NCI-H524 treated with DMSO at 0.1 percent for 48 hours (cell line): ENCODE measurements at regions not wholly inside any gene's neighbourhood (a gene's known extent, or its start where the extent isn't known, plus 50 kb on each side); places are given as distances from the start of the nearest gene placed in this dataset.
"Not testable (repeated sequence)": the region's sequence is repeated elsewhere in the genome, so short reads cannot be mapped to it uniquely, and the experiment has no call there.

Experiments
- DNase-seq: peaks from one replicate; lab custom pipeline; 2025; lab: John Stamatoyannopoulos, UW

DNA sequence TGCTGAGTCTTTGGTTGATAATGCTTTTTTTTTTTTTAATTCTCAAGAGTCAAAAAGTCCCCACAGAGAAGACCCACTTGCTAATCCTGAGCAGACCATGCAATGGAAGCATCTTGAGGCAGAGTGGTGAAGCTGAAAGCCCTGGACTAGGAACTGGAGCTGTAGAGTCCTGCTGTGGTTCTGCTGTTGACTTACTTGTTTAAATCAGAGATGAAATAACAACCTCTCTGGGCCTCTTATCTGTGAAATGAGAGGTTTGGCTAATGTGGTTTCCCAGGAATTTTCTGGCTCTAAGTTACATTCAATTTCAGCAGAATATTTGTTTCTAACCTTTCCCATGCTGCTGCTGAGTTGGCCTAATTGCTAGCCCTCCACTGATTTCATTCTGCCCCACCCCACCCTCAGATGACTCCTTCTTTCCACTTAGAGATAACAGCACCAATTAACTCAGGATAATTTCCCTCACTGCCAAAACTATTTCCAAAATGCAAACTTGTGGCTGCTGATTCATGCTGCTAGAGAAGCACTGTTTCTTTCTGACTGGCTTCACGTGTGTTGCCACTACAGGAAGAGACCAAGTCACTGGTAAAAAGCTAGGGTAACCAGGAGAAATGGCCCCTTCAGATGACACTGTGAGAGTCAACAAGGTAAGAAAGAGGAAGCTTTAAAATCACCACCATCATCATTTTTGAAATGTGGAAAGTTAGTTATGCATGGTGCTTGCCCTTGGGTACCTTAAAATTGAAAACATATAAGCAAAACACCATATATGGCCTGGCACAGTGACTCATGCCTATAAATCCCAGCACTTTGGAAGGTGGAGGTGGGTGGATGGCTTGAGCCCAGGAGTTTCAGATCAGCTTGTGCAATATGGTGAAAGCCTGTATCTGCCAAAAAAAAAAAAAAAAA lies 326.4 kb downstream of the DCHS2 start:
- no peak for DNase-seq

DNA sequence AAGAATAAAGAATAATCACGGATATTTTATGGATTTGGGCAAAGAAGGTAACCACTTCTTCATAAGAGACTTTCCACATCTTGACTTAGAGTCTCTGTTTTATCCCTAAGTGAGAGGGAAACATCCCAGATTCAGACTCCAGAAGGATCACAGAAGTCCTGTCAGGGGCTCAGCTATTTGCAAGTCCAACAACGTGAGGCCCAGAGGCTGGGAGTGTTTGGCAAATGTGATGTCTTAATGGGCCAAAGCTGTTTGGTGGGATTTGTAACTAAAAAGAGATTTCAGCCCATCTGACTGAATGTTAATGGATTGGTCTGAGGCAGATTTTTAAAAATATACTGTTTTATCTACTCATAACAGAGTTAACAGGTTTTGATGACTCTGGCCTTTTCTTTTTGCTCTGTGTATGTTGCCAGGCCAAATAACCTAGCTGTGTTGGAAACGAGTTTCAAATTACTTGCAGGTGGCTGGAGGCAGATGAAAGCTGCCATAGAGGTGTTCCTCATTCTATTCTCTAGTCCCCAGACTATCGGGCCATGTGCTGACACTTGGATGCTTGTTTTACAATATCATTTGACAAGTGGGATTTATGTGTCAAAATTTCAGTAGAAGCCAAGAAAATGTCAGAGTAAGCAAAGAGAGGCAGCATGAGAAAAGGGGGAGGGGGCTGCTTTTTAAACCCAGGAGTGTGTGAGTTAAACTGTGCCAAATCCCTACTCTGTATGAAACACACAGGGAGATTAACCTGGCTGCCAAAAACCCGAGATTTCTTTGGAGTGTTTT lies 330.9 kb downstream of the DCHS2 start:
- no peak for DNase-seq

DNA sequence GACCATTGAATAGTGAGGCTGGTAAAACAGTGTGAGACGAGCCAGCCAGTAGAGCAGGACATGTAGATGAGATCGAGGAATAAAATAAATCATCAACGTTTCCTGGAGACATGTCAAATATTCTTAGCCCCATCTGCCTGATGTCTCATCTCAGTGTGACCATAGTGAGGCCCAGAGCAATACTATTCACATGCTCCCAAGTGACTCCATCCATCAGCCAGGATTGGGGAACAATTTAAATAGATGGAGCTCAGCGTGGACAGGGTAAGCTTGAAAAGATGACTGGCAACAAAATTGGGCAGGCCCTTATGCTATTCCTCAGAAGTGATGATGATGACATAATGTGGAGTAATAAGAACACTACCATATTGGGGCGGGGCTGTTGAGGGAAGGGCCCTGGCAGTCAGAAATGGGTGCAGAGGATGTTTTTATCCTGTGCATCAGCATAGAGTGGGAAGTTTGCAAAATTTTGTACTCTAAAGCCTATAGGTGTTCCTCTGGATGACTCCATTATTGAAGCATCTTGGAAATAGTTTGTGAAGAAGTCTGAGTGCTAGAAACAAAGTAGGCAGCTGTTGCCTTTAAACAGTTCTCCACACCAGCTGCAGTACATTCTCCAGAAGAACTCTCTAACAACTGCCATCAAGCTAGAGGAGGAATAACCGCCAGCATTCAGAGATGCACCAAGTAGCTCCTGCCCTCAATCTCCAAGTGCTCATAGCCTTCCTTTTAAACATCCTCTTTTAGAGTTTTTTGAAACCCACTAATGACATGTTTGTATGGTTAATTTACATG lies 333.0 kb downstream of the DCHS2 start:
- DNase-seq, result no peak

- DNase-seq, result no peak
Observed at GRCh38 chr4:154152546-154152945, 339.1 kb downstream of the DCHS2 start.

DNA sequence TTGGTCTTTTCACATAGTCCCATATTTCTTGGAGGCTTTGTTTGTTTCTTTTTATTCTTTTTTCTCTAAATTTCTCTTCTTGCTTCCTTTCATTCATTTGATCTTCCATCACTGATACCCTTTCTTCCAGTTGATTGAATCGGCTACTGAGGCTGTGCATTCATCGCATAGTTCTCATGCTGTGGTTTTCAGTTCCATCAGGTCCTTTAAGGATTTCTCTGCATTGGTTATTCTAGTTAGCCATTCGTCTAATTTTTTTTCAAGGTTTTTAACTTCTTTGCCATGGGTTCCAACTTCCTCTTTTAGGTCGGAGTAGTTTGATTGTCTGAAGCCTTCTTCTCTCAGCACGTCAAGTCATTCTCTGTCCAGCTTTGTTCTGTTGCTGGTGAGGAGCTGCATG lies 342.4 kb downstream of the DCHS2 start:
- DNase-seq, result not testable (repeated sequence)

GRCh38 chr4:154143720-154144119 lies 347.9 kb downstream of the DCHS2 start:
- DNase-seq, result no peak

GRCh38 chr4:154142664-154143063 lies 348.9 kb downstream of the DCHS2 start:
- DNase-seq, result no peak

DNA sequence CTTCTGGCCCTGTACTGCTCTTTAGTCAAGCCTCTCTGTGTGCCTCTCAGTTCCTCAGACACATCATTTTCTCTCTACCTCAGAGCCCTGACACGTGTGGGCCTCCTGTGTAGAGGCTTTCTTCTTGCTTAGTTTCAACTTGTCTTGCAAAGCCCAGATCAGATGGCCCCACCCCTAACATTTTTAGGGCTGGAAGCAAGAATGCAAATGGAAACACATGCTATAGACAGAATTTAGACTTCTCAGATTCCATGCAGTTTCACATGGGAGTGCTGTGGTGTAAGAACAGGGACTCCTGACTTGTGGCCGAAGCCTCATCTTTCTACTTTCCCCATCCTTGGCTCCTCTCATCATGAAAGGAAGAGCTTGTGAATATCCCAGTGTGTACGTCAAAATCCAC lies 350.7 kb downstream of the DCHS2 start:
- DNase-seq, result no peak

- no peak for DNase-seq
Observed at GRCh38 chr4:154137320-154137905, 348.5 kb upstream of the SFRP2 start.

DNA sequence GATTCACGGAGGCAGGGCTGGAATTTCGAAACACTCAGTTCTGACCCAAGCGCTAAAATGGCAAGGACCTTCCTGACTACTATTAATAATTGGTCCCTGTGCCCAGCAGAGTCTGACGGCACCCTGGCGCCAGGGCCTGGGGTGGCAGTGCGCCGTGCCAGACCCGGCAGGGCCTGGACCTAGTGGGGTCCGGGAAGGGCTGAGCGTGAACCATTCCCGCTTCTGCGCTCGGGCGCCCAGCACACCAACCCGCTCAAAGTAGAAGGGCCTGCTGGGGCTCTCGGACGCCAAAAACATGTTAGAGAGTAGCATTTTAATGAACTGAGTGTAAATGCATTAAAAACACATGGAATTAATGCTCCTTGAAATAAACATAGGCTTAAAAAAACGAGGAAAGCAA lies 346.7 kb upstream of the SFRP2 start:
- no peak for DNase-seq

DNA sequence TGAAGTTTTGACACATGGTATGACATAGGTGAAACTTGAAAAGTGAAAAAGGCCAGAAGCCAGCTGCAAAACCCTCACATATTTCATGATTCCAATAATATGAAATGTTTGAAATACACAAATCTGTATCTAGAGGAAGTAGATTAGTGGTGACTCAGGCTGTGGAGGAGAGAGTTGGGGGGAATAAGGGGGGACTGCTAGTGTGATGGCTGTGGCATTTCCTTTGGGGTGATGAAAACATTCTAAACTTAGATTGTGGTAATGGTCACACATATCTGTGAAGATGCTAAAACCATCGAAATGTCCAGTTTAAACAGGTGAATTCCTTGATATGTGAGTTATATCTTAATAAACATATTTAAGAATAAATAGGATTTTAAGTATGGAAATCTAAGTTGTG lies 343.5 kb upstream of the SFRP2 start:
- DNase-seq, result no peak

DNA sequence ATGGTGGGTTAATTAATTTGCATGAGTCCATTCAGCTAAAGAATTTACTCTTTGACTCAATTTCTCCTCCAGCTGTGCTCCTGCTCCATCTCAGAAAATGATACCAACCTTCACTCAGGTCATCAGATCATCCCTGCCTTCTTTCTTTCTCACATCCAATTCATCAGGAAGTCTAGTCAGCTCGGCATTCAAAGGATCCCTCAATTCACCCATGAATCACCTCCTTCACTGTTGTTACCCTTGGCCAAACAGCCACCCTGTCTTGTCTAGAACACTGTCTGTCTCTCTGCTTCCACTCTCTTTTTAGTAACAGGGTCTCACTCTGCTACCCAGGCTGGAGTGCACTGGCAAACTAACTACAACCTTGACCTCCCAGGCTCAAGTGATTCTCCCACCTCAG lies 337.4 kb upstream of the SFRP2 start:
- no peak for DNase-seq

DNA sequence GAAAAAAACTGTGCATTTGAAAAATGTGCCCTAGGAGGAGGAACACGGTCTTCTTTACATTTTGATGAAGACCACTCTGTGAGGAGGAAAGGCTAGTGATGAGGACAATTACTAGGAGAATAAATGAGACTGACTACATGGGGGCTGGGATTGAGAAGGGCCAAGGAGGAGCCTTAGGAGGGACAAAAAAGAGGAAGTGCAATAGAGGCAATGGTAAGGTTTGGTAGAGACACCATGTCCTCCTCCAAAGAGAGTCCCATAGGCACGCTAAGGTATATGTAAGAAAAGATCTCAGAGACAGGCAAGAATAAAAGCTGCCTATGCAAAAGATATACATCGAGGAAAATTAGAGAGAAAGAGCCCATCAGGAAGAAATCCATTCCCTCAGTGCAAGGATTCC lies 336.5 kb upstream of the SFRP2 start:
- DNase-seq, result no peak

GRCh38 chr4:154124539-154125255 lies 335.8 kb upstream of the SFRP2 start:
- no peak for DNase-seq

DNA sequence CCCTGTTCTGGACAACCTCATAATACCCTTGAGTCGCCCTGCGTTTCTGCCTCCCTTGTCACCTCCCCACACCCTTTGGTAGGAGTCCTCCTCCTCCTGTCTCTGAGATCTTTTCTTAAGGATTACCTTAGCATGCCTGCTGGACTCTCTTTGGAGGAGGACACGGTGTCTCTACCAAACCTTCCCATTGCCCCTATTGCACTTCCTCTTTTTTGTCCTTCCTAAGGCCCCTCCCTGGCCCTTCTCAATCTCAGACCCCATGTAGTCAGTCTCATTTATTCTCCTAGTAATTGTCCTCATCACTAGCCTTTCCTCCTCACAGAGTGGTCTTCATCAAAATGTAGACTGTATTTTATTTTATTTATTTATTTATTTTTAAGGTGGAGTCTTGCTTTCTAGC lies 335.0 kb upstream of the SFRP2 start:
- no peak for DNase-seq

GRCh38 chr4:154120690-154121345 lies 331.9 kb upstream of the SFRP2 start:
- no peak for DNase-seq

DNA sequence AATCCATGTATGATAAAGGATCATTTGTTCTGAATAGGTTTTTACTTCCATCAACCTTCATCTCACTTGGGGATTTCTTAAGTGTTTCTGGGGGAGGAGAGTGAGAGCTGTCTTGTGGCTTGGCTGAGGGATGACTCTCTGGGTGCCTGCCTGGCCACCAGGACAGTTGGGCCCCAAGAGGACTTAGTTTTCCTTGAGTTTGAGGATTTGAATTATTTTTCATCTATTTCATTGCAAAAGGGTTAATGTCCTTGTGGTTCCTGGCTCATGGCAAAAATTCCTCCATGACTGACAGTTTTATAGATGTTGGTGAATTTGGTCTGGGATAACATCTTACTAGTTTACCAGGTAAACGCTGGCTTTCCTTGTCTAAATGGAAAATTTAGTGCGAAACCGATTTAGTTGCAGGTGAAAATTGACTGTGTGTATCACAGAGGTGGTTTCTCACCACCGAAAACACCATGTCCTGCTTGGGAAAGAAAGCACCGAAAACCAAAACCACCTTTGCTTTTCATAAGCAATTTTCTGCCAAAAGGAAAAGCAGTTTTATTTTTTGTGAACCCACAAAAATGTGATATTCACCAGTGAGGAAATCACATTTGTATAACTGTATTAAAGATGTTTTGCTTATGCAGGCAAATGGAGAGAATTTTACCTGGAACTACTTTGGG lies 331.3 kb upstream of the SFRP2 start:
- DNase-seq, result no peak

DNA sequence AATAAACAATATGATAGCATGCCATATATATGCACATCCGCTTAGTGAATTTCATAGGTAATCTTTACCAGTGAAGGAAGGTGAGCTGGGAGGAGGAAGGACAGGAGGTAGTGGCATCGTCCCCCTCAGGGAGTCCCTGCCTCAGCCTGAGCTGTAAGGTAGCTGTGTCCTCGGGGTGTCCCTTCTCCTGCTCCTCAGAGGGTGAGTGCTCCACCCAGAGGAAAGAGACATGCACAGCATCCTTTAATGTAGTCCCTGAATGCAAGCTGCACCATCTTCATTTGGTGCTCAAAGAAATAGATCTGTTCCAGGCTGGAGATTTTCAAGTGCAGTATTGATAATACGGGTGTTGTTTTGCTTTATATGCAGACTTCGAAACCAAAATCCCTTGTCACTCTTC lies 330.4 kb upstream of the SFRP2 start:
- no peak for DNase-seq

DNA sequence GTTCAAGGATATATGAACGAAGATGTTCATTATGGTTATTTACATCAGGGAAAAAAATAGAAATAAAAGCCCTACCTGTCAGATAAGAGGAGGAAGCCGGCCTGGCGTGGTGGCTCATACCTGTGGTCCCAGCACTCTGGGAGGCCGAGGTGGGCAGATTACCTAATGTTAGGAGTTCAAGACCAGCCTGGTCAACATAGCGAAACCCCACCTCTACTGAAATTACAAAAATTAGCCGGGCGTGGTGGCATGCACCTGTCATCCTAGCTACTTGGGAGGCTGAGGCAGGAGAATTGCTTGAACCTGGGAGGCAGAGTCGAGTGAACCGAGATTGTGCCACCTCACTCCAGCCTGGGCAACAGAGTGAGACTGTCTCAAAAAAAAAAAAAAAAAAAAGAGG lies 328.8 kb upstream of the SFRP2 start:
- DNase-seq, result not testable (repeated sequence)

- DNase-seq, result no peak
Observed at GRCh38 chr4:154107337-154107736, 318.5 kb upstream of the SFRP2 start.
